ENCODE measurements at regions not wholly inside any gene's neighbourhood (a gene's known extent, or its start where the extent isn't known, plus 50 kb on each side); places are given as distances from the start of the nearest gene placed in this dataset.

DNA sequence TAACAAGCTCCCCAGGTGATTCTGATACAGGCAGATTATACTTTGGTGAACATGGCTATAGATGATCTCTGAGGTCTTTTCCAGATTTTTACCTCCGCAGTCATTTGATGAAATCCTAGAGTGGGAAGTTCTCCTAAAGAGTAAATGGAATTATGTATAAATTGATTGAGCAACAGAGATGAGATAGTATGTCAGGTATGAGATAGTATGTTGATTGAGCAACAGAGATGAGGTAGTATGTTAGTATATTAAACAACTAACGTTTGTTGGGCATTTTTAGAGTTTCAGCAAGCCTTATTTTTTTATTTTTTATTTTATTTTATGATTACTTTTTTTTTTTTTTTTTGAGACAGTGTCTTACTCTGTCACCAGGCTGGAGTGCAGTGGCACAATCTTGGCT lies 265.0 kb upstream of the SOX2 start:
- H3K9me1 ChIP-seq (ENCODE audit: control insufficient read depth, extremely low read depth, insufficient read depth, low read length): no peaks in the 10 kb centered on the region
- dilution Hi-C loops (cut with MboI; ENCODE audit: extremely low pct_ligation_motif_present, low sequenced_read_pairs): no loop called here
- no peak overlapping the region for H3K27ac ChIP-seq (ENCODE audit: control insufficient read depth, insufficient read depth, low read length)
- no peak for FAIRE-seq
- H3K27me3 ChIP-seq (ENCODE audit: control insufficient read depth, extremely low read depth, insufficient read depth, low read length): no peaks in the 10 kb centered on the region
- H4K20me1 ChIP-seq (ENCODE audit: control insufficient read depth, extremely low read depth, insufficient read depth, low read length): no peaks in the 10 kb centered on the region
- DNase-seq (ENCODE audit: low read depth, low spot score): no peak
- no peak overlapping the region for H3K4me2 ChIP-seq (ENCODE audit: control insufficient read depth, extremely low read depth, insufficient read depth, low read depth, low read length)
- no peak overlapping the region for H3K4me3 ChIP-seq (ENCODE audit: control insufficient read depth in 2 of 3, extremely low read depth in 1 of 3, insufficient read depth in 2 of 3, low read depth in 1 of 3, low read length in 3 of 3)
- no peaks in the 10 kb centered on the region for H3K9me3 ChIP-seq (ENCODE audit: control insufficient read depth, low read depth, low read length)
- no peak overlapping the region for H3K9ac ChIP-seq (ENCODE audit: control insufficient read depth, extremely low read depth, insufficient read depth, low read length)
- H2AFZ ChIP-seq (ENCODE audit: control insufficient read depth, low read length): no peak overlapping the region
- H3K36me3 ChIP-seq (ENCODE audit: control insufficient read depth in 2 of 2, extremely low read depth in 1 of 2, insufficient read depth in 2 of 2, low read length in 2 of 2): no peaks in the 10 kb centered on the region
- no peaks in the 10 kb centered on the region for H3K4me1 ChIP-seq (ENCODE audit: control insufficient read depth, extremely low read depth, insufficient read depth, low read length)
- no peak for TF ChIP-seq EZH2 (IDR thresholded peaks at IDR 0.05; ENCODE audit: low read length)
- TF ChIP-seq, protein P1, sequence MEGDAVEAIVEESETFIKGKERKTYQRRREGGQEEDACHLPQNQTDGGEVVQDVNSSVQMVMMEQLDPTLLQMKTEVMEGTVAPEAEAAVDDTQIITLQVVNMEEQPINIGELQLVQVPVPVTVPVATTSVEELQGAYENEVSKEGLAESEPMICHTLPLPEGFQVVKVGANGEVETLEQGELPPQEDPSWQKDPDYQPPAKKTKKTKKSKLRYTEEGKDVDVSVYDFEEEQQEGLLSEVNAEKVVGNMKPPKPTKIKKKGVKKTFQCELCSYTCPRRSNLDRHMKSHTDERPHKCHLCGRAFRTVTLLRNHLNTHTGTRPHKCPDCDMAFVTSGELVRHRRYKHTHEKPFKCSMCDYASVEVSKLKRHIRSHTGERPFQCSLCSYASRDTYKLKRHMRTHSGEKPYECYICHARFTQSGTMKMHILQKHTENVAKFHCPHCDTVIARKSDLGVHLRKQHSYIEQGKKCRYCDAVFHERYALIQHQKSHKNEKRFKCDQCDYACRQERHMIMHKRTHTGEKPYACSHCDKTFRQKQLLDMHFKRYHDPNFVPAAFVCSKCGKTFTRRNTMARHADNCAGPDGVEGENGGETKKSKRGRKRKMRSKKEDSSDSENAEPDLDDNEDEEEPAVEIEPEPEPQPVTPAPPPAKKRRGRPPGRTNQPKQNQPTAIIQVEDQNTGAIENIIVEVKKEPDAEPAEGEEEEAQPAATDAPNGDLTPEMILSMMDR (optimal IDR thresholded peaks at IDR 0.05 in 1 of 3, IDR thresholded peaks at IDR 0.05 in 1 of 3, conservative IDR thresholded peaks at IDR 0.05 in 1 of 3; ENCODE audit: extremely low read depth in 1 of 3, insufficient read depth in 2 of 3, low read length in 3 of 3): no peak
- no peaks in the 10 kb centered on the region for H3K79me2 ChIP-seq (ENCODE audit: control insufficient read depth, insufficient read depth, low read length)

DNA sequence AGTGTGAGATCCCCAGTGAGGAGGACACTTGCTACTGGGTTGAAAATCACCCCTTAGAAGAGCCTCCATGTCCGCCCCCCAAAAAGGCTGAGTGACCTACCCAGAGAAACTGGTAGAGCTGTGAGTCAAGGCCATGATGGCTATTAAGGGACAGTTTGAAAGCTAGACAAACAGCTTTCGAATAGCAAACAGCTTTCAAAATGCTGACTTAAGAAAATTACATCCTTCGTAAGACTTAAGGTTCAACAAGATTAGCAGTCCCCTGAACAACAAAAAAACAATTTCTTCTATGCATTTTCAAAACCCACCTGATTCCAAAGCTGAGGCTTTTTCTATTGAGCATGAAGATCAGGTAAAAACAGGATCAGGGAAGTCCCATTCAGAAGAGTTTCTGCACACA lies 269.7 kb upstream of the SOX2 start:
- FAIRE-seq (no peak), DNase-seq (ENCODE audit: low read depth, low spot score) (no peak)
- H3K36me3 ChIP-seq (ENCODE audit: control insufficient read depth in 2 of 2, extremely low read depth in 1 of 2, insufficient read depth in 2 of 2, low read length in 2 of 2): no peaks in the 10 kb centered on the region
- no peak for TF ChIP-seq EZH2 (IDR thresholded peaks at IDR 0.05; ENCODE audit: low read length)
- TF ChIP-seq, protein P1 (optimal IDR thresholded peaks at IDR 0.05 in 1 of 3, IDR thresholded peaks at IDR 0.05 in 1 of 3, conservative IDR thresholded peaks at IDR 0.05 in 1 of 3; ENCODE audit: extremely low read depth in 1 of 3, insufficient read depth in 2 of 3, low read length in 3 of 3): no peak
- H3K4me1 ChIP-seq (ENCODE audit: control insufficient read depth, extremely low read depth, insufficient read depth, low read length): no peaks in the 10 kb centered on the region
- H3K4me3 ChIP-seq (ENCODE audit: control insufficient read depth in 2 of 3, extremely low read depth in 1 of 3, insufficient read depth in 2 of 3, low read depth in 1 of 3, low read length in 3 of 3): no peak overlapping the region
- H3K27ac ChIP-seq (ENCODE audit: control insufficient read depth, insufficient read depth, low read length): no peak overlapping the region
- H3K9me3 ChIP-seq (ENCODE audit: control insufficient read depth, low read depth, low read length): no peaks in the 10 kb centered on the region
- H3K27me3 ChIP-seq (ENCODE audit: control insufficient read depth, extremely low read depth, insufficient read depth, low read length): no peaks in the 10 kb centered on the region
- dilution Hi-C loops (cut with MboI; ENCODE audit: extremely low pct_ligation_motif_present, low sequenced_read_pairs): no loop called here
- no peaks in the 10 kb centered on the region for H4K20me1 ChIP-seq (ENCODE audit: control insufficient read depth, extremely low read depth, insufficient read depth, low read length)
- no peak overlapping the region for H3K4me2 ChIP-seq (ENCODE audit: control insufficient read depth, extremely low read depth, insufficient read depth, low read depth, low read length)
- H3K79me2 ChIP-seq (ENCODE audit: control insufficient read depth, insufficient read depth, low read length): no peaks in the 10 kb centered on the region
- no peak overlapping the region for H3K9ac ChIP-seq (ENCODE audit: control insufficient read depth, extremely low read depth, insufficient read depth, low read length)
- H2AFZ ChIP-seq (ENCODE audit: control insufficient read depth, low read length): no peak overlapping the region
- H3K9me1 ChIP-seq (ENCODE audit: control insufficient read depth, extremely low read depth, insufficient read depth, low read length): no peaks in the 10 kb centered on the region
